WTC11 (cell line): ENCODE measurements at regions not wholly inside any gene's neighbourhood (a gene's known extent, or its start where the extent isn't known, plus 50 kb on each side); places are given as distances from the start of the nearest gene placed in this dataset.

Experiments used
- ATAC-seq: fragments of 200-7000 bp; cut with Tn5 transposase; 2 replicates; pipeline ENCODE4 v1.10.0; 2021; ENCODE audit warnings: mild to moderate bottlenecking, moderate library complexity
- CTCF ChIA-PET: fragments of 300-600 bp; sonication (Branson Sonifier 250); formaldehyde crosslinking; loops from one replicate; lab custom pipeline; 2021; ENCODE audit warnings: antibody characterized with exemption; lab: Charles Lee
- POLR2A ChIA-PET: fragments of 350-600 bp; sonication (Branson Sonifier 250); formaldehyde crosslinking; loops from one replicate; lab custom pipeline; 2021; ENCODE audit warnings: antibody characterized with exemption; lab: Charles Lee
- DNase-seq: peaks from one replicate; pipeline ENCODE4 v3.0.0; 2021; ENCODE audit warnings: low spot score
- H3K27ac Mint-ChIP-seq: 2 replicates; pipeline ENCODE4 v1.8.0; 2021; ENCODE audit warnings: mixed read lengths
- H3K27me3 Mint-ChIP-seq: 2 replicates; pipeline ENCODE4 v1.8.0; 2021; ENCODE audit warnings: low read depth, mild to moderate bottlenecking, moderate library complexity, mixed read lengths
- H3K36me3 Mint-ChIP-seq: 2 replicates; pipeline ENCODE4 v1.8.0; 2021; ENCODE audit warnings: mixed read lengths
- H3K4me1 Mint-ChIP-seq: 2 replicates; pipeline ENCODE4 v1.8.0; 2022; ENCODE audit warnings: mixed read lengths
- H3K4me3 Mint-ChIP-seq: 2 replicates; pipeline ENCODE4 v1.8.0; 2021; ENCODE audit warnings: mild to moderate bottlenecking, moderate library complexity, mixed read lengths
- H3K9me3 Mint-ChIP-seq: 2 replicates; pipeline ENCODE4 v1.8.0; 2021; ENCODE audit warnings: mixed read lengths
- AR ChIP-seq: fragments of 250-450 bp; sonication (Bioruptor Pico); IDR thresholded peaks from 2 replicates; pipeline ENCODE4 v1.9.0; 2021; ENCODE audit warnings: mild to moderate bottlenecking
- ATF1 ChIP-seq: sonication (generic); formaldehyde crosslinking; IDR thresholded peaks from 2 replicates; pipeline ENCODE4 v1.8.1; 2023; ENCODE audit warnings: mild to moderate bottlenecking, moderate library complexity, missing genetic modification reagents
- ELF4 ChIP-seq: sonication (generic); formaldehyde crosslinking; IDR thresholded peaks from 2 replicates; pipeline ENCODE4 v1.8.1; 2022; ENCODE audit warnings: low read depth, mild to moderate bottlenecking, moderate library complexity, missing genetic modification reagents
- ESRRA ChIP-seq: sonication (generic); formaldehyde crosslinking; IDR thresholded peaks from 2 replicates; pipeline ENCODE4 v1.8.1; 2022; ENCODE audit warnings: mild to moderate bottlenecking, missing genetic modification reagents, borderline replicate concordance
- FOXJ3 ChIP-seq: sonication (generic); formaldehyde crosslinking; IDR thresholded peaks from 2 replicates; pipeline ENCODE4 v1.9.0; 2021; ENCODE audit warnings: missing genetic modification reagents, mild to moderate bottlenecking, borderline replicate concordance
- FOXP1 ChIP-seq: sonication (generic); formaldehyde crosslinking; IDR thresholded peaks from 2 replicates; pipeline ENCODE4 v1.8.0; 2022; ENCODE audit warnings: missing genetic modification reagents, mild to moderate bottlenecking, moderate library complexity, borderline replicate concordance
- GRHL2 ChIP-seq: fragments of 250-450 bp; sonication (Bioruptor Pico); IDR thresholded peaks from 2 replicates; pipeline ENCODE4 v1.8.0; 2022; ENCODE audit warnings: mild to moderate bottlenecking, moderate library complexity; ENCODE audit not compliant: insufficient replicate concordance, severe bottlenecking
- JAZF1 ChIP-seq: fragments of 250-450 bp; sonication (Bioruptor Pico); IDR thresholded peaks from 2 replicates; pipeline ENCODE4 v1.9.0; 2021; ENCODE audit warnings: moderate library complexity, mild to moderate bottlenecking, inconsistent platforms
- NFE2L1 ChIP-seq: sonication (generic); formaldehyde crosslinking; IDR thresholded peaks from 2 replicates; pipeline ENCODE4 v1.8.1; 2023; ENCODE audit warnings: missing genetic modification reagents
- NFYB ChIP-seq: sonication (generic); formaldehyde crosslinking; conservative IDR thresholded peaks from 2 replicates; pipeline ENCODE4 v1.8.0; 2022; ENCODE audit warnings: low read depth, missing genetic modification reagents
- RELA ChIP-seq: sonication (generic); formaldehyde crosslinking; IDR thresholded peaks from 2 replicates; pipeline ENCODE4 v1.8.1; 2022; ENCODE audit warnings: missing genetic modification reagents, mild to moderate bottlenecking, borderline replicate concordance
- SMAD3 ChIP-seq: sonication (generic); formaldehyde crosslinking; IDR thresholded peaks from 2 replicates; pipeline ENCODE4 v1.8.0; 2022; ENCODE audit warnings: missing genetic modification reagents, mild to moderate bottlenecking, borderline replicate concordance
- SP1 ChIP-seq: sonication (generic); formaldehyde crosslinking; conservative IDR thresholded peaks from 2 replicates; pipeline ENCODE4 v1.8.1; 2022; ENCODE audit warnings: missing genetic modification reagents
- ZNF121 ChIP-seq: sonication (generic); formaldehyde crosslinking; IDR thresholded peaks from 2 replicates; pipeline ENCODE4 v1.8.0; 2023; ENCODE audit warnings: missing genetic modification reagents
- ZNF423 ChIP-seq: fragments of 250-450 bp; sonication (Bioruptor Pico); IDR thresholded peaks from 2 replicates; pipeline ENCODE4 v2.1.2; 2022; ENCODE audit warnings: mild to moderate bottlenecking, moderate library complexity
- ZNF512 ChIP-seq: sonication (generic); formaldehyde crosslinking; IDR thresholded peaks from 2 replicates; pipeline ENCODE4 v1.8.1; 2022; ENCODE audit warnings: missing genetic modification reagents, borderline replicate concordance
- TF ChIP-seq, protein P1 (sequence below): sonication (generic); formaldehyde crosslinking; IDR thresholded peaks from 2 replicates; pipeline ENCODE4 v1.8.1; 2023; ENCODE audit warnings: mild to moderate bottlenecking, missing genetic modification reagents
- TF ChIP-seq, protein P2 (sequence below): sonication (generic); formaldehyde crosslinking; IDR thresholded peaks from 2 replicates; pipeline ENCODE4 v1.8.1; 2022; ENCODE audit warnings: mild to moderate bottlenecking, moderate library complexity, missing genetic modification reagents

- TF ChIP-seq, protein P1, sequence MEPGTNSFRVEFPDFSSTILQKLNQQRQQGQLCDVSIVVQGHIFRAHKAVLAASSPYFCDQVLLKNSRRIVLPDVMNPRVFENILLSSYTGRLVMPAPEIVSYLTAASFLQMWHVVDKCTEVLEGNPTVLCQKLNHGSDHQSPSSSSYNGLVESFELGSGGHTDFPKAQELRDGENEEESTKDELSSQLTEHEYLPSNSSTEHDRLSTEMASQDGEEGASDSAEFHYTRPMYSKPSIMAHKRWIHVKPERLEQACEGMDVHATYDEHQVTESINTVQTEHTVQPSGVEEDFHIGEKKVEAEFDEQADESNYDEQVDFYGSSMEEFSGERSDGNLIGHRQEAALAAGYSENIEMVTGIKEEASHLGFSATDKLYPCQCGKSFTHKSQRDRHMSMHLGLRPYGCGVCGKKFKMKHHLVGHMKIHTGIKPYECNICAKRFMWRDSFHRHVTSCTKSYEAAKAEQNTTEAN (CRISPR knock-in tag) = no peak
- TF ChIP-seq GRHL2 (CRISPR knock-in tag) = no peak
- TF ChIP-seq SP1 = no peak
- TF ChIP-seq, all 79 proteins: peak for 0
Observed at GRCh38 chr3:182116386-182116785, 404.7 kb downstream of the SOX2 start (continued).

- no peak for TF ChIP-seq ZNF121 (CRISPR knock-in tag)
- TF ChIP-seq, protein P2, sequence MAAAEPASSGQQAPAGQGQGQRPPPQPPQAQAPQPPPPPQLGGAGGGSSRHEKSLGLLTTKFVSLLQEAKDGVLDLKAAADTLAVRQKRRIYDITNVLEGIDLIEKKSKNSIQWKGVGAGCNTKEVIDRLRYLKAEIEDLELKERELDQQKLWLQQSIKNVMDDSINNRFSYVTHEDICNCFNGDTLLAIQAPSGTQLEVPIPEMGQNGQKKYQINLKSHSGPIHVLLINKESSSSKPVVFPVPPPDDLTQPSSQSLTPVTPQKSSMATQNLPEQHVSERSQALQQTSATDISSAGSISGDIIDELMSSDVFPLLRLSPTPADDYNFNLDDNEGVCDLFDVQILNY (CRISPR knock-in tag) = no peak
- no peak for TF ChIP-seq RELA (CRISPR knock-in tag)
- no peak for TF ChIP-seq ATF1 (CRISPR knock-in tag)
- no peak for TF ChIP-seq ZNF512 (CRISPR knock-in tag)
- no peak for TF ChIP-seq JAZF1 (CRISPR knock-in tag)
- no peak for TF ChIP-seq SMAD3 (CRISPR knock-in tag)
- TF ChIP-seq NFE2L1 (CRISPR knock-in tag) = no peak
- no peak for TF ChIP-seq FOXJ3
- TF ChIP-seq ZNF423 (CRISPR knock-in tag) = no peak
- no peak for TF ChIP-seq ESRRA (CRISPR knock-in tag)
- TF ChIP-seq ELF4 (CRISPR knock-in tag) = no peak
- ChIA-PET CTCF (no interaction called here), POLR2A (no interaction called here)
- H3K36me3 Mint-ChIP-seq = no peaks in the 10 kb centered on the region
- ATAC-seq (no peak), DNase-seq (no peak)
- no peak overlapping the region for H3K27ac Mint-ChIP-seq
- peaks cover 26% of the 10 kb centered on the region for H3K27me3 Mint-ChIP-seq
- H3K4me1 Mint-ChIP-seq = peaks cover 4% of the 10 kb centered on the region
- H3K4me3 Mint-ChIP-seq = no peak overlapping the region
- H3K9me3 Mint-ChIP-seq = 0 out of 2 replicates have a peak, but pooled peaks cover 4% of the 10 kb centered on the region
Observed at GRCh38 chr3:182117131-182117530, 405.4 kb downstream of the SOX2 start.

DNA sequence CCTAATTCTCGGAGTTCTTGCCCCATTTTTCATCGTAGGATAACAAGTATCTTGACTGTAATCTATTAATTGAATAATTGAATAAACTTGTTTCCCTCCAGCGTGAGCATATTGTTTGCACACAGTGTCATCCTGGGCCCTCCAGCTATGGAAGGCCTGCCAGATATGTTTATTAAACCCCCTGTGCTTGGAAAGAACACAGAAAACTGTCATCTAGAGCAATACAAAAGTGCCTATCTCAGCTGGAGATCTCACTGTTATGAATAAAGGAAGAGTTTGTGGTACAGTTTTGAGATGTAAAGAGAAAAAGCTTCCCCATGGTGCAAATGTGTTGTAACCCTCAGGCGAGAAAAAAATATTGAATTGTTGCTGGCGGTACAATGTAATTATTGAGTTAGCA lies 405.9 kb downstream of the SOX2 start:
- ATAC-seq (no peak), DNase-seq (no peak)
- Mint-ChIP-seq H3K27ac (no peak overlapping the region), H3K4me1 (peaks cover 8% of the 10 kb centered on the region), H3K36me3 (no peaks in the 10 kb centered on the region), H3K4me3 (no peak overlapping the region), H3K9me3 (0 out of 2 replicates have a peak, but pooled peaks cover 4% of the 10 kb centered on the region), H3K27me3 (peaks cover 30% of the 10 kb centered on the region)
- TF ChIP-seq FOXP1 (CRISPR knock-in tag) (no peak), AR (CRISPR knock-in tag) (no peak), NFYB (CRISPR knock-in tag) (no peak)
- ChIA-PET CTCF (interaction anchor here (0.5 kb wide), 1 partner anchor 22 kb away, joined by 3 read pairs; no protein-coding TSS in a partner anchor), POLR2A (no interaction called here)
